GM19455 (cell line): ENCODE measurements at regions not wholly inside any gene's neighbourhood (a gene's known extent, or its start where the extent isn't known, plus 50 kb on each side); places are given as distances from the start of the nearest gene placed in this dataset.
"Not testable (repeated sequence)": the region's sequence is repeated elsewhere in the genome, so short reads cannot be mapped to it uniquely, and the experiment has no call there.

Source experiments
- ATAC-seq: cut with Tn5 transposase; IDR thresholded peaks from one replicate; pipeline ENCODE4 v1.9.1; 2021; ENCODE audit not compliant: unreplicated experiment

GRCh38 chr11:27244900-27245299 lies 118.1 kb downstream of the CCDC34 start:
- ATAC-seq = no peak

- ATAC-seq = no peak
These were observed 120.4 kb downstream of the CCDC34 start for GRCh38 chr11:27242591-27242990.

GRCh38 chr11:27241311-27242122 lies 121.5 kb downstream of the CCDC34 start:
- no peak for ATAC-seq

GRCh38 chr11:27239305-27239942 lies 123.6 kb downstream of the CCDC34 start:
- no peak for ATAC-seq

GRCh38 chr11:27238811-27239210 lies 124.2 kb downstream of the CCDC34 start:
- no peak for ATAC-seq

- no peak for ATAC-seq
These were observed 125.4 kb downstream of the CCDC34 start for GRCh38 chr11:27237643-27238042.

GRCh38 chr11:27234961-27235360 lies 128.1 kb downstream of the CCDC34 start:
- ATAC-seq = no peak

GRCh38 chr11:27234043-27234668 lies 128.9 kb downstream of the CCDC34 start:
- peak; percentile 94 for ATAC-seq

GRCh38 chr11:27233654-27234042 lies 129.4 kb downstream of the CCDC34 start:
- ATAC-seq = peak; percentile 39

GRCh38 chr11:27231530-27231929 lies 131.5 kb downstream of the CCDC34 start:
- no peak for ATAC-seq

GRCh38 chr11:27230192-27230572 lies 132.8 kb downstream of the CCDC34 start:
- no peak for ATAC-seq

- no peak for ATAC-seq
These were observed 133.4 kb downstream of the CCDC34 start for GRCh38 chr11:27229511-27230191.

GRCh38 chr11:27228906-27229290 lies 134.1 kb downstream of the CCDC34 start:
- no peak for ATAC-seq

GRCh38 chr11:27228232-27228905 lies 134.6 kb downstream of the CCDC34 start:
- no peak for ATAC-seq

- ATAC-seq = no peak
These were observed 135.3 kb downstream of the CCDC34 start for GRCh38 chr11:27227736-27228135.

GRCh38 chr11:27219487-27220039 lies 143.5 kb downstream of the CCDC34 start:
- ATAC-seq = not testable (repeated sequence)

GRCh38 chr11:27218421-27219038 lies 144.5 kb downstream of the CCDC34 start:
- no peak for ATAC-seq

GRCh38 chr11:27217948-27218420 lies 145.0 kb downstream of the CCDC34 start:
- ATAC-seq = no peak

- ATAC-seq = no peak
These were observed 145.5 kb downstream of the CCDC34 start for GRCh38 chr11:27217496-27217895.
